GM18502 (cell line): ENCODE measurements at regions not wholly inside any gene's neighbourhood (a gene's known extent, or its start where the extent isn't known, plus 50 kb on each side); places are given as distances from the start of the nearest gene placed in this dataset.
"Not testable (repeated sequence)": the region's sequence is repeated elsewhere in the genome, so short reads cannot be mapped to it uniquely, and the experiment has no call there.

Experiments
- ATAC-seq: cut with Tn5 transposase; IDR thresholded peaks from one replicate; pipeline ENCODE4 v1.9.1; 2021; ENCODE audit warnings: mild to moderate bottlenecking; ENCODE audit not compliant: unreplicated experiment, poor library complexity

- ATAC-seq, result no peak
These were observed 760.3 kb upstream of the CCDC179 start for GRCh38 chr11:23620617-23621016.

DNA sequence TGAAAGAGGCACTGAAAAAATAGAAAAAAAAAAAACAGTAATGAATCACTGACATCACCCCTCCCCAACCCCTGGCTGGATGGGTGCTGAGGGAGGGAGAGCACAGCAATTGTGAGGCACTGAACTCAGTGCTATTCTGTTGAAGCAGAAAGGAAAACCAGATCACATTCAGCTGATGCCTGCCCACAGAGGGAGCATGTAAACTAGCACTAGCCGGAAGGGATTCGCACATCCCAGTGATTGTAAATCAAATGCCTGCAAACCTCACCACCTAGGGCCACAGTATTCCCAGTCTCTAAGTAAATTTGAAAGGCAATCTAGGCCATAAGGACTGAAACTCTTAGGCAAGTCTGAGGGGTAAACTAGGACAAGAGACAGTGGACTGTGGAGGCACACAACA, 772.0 kb upstream of the CCDC179 start:
- ATAC-seq, result no peak

GRCh38 chr11:23644443-23644842, 784.2 kb upstream of the CCDC179 start:
- no peak for ATAC-seq

- not testable (repeated sequence) for ATAC-seq
These were observed 792.1 kb upstream of the CCDC179 start for GRCh38 chr11:23652336-23652735.

DNA sequence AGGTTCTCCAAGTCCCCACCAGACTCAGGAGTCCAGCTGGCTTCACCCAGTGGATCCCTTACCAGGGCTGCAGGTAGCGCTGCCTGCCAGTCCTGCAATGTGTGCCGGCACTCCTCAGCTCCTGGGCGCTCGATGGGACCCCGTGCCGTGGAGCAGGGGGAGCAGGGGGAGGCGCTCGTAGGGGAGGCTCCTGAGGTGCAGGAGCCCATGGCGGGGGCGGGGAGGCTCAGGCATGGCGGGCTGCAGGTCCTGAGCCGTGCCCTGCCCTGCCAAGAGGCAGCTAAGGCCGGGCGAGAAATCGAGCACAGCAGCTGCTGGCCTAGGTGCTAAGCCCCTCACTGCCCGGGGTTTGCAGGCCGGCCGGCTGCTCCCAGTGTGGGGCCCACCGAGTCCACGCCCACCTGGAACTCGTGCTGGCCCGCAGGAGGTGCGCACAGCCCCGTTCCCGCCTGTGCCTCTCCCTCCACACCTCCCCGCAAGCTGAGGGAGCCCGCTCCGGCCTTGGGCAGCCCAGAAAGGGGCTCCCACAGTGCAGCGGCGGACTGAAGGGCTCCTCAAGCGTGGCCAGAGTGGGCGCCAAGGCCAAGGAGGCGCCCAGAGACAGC, 792.9 kb upstream of the CCDC179 start:
- ATAC-seq, result no peak

DNA sequence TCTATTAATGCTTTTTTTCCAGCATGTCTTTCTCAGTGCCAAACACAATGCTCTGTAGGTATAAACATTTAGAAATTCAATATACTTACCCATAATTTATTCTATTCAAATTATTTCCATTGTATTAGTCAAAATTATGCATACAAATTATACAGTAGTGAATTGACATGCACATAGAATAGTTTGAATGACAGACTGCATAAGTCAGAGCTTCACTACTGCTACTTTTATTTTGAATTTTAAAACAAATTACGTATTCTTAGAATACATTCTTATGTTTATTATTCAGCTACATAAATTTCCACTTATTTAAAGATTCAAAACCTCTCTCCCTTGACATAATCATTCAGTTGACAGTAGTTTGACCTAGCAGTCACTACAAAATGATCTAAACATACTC, 808.0 kb upstream of the CCDC179 start:
- ATAC-seq, result no peak

DNA sequence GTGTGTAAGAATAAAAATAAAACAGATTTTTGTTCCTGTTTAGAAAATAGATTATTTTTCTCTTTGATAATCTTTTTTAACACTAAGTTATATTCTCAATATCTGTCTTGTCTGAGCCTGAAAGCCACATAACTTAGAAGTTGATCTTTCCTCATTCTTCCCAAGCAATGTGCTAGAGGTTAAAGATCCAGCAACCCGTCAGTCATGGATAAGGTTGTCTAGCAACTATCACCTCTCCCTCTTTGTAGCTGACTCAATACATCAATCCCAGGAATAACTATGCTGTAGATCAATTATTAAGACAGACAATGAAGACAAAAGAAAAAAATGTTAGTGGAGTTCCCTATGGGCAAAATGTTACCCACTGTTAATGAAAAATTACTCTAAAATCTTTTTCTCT, 813.1 kb upstream of the CCDC179 start:
- ATAC-seq, result no peak

DNA sequence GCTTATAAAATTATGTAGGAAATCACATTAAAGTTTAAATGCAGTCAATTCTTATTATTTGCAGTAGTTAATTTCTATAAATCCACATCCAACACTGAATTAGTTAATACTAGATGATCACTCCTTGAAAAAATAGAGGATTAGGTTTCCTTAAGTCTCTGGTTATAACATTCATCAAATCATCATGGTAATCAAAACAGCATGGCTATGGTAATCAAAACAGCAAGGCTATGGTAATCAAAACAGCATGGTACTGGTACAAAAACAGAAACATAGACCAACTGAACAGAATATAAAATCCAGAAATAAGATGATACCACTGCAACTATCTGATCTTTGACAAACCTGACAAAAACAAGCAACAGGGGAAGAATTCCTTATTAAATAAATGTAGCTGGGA, 814.6 kb upstream of the CCDC179 start:
- ATAC-seq, result no peak

DNA sequence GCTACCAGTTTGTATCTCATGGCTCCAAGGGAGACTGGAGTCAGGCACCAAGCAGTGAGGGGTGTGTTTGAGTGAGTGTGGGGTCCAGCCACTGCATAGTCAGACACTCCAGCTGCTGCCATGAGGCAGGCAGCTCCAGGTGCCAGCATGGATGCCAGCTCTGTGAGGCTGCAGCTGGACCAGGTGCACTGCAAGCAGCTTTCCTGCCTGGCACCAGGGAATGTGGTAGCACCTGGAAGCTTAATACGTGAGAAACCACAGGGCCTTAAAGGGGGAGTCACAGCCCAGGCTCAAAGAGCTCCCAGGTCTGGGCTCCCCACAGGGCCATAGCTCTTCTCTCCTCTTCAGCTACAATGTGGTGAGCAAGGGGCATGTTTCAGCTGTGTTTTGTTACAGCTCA, 817.8 kb upstream of the LUZP2 start:
- ATAC-seq, result no peak

- no peak for ATAC-seq
These were observed 816.9 kb upstream of the LUZP2 start for GRCh38 chr11:23679981-23680380.

DNA sequence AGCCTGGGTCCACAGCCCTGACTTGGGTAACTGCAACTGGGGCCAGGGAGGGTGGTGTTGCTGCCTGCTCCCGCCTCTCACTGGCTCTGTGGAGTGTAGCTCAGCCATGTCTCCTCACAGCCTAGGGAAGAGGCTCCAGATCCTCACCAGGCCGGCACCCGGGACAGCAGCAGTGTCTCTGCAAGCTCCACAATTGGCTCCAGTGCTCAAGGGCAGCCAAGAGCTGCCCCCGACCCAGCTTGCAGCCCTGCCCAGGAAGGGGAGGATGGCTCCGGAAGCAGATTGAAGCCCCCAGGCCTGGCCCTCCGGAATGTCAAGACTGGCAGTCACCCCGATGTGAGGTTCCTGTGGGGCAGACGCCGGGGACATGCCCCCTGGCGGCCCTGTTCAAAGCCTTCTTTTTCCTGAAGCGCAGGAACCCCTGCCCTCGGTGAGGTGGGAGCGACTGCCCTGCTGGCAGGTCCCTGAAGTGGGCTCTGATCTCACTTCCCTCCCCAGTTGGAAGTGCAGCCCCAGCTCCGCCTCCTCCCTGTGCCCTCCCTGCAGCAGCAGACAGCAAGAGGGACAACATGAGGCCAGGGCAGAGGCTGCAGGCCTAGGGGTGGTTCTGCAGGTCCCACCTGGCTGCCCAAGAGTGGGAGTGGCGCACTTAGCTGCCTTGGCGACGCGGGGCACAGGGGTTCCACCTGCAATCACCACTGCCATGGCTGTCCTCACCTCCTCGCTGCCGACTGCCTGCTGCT, 816.2 kb upstream of the LUZP2 start:
- no peak for ATAC-seq

- ATAC-seq, result no peak
These were observed 812.2 kb upstream of the LUZP2 start for GRCh38 chr11:23684701-23685100.

DNA sequence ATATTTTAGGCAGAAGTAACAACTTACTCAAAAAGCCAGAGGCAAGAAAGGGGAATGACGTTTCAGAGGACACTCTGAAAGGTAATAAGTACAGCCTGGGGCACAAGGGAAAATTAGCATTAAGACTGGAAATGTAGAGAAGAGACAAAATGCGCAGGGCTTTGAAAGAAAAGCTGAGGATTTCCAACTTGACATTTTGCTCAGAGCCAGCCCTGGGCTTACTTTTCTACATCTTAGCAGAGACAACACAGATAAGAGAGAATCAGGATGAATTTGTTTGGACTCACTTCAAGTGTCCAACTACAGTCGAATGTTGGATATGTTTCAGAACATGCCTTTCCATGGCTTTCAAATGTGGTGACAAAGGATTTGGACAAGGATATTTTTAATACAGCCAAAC, 808.9 kb upstream of the LUZP2 start:
- no peak for ATAC-seq

- no peak for ATAC-seq
These were observed 808.4 kb upstream of the LUZP2 start for GRCh38 chr11:23688411-23688810.

- no peak for ATAC-seq
These were observed 808.0 kb upstream of the LUZP2 start for GRCh38 chr11:23688835-23689234.

GRCh38 chr11:23696688-23697415, 800.0 kb upstream of the LUZP2 start:
- no peak for ATAC-seq

- no peak for ATAC-seq
These were observed 792.7 kb upstream of the LUZP2 start for GRCh38 chr11:23704183-23704582.

DNA sequence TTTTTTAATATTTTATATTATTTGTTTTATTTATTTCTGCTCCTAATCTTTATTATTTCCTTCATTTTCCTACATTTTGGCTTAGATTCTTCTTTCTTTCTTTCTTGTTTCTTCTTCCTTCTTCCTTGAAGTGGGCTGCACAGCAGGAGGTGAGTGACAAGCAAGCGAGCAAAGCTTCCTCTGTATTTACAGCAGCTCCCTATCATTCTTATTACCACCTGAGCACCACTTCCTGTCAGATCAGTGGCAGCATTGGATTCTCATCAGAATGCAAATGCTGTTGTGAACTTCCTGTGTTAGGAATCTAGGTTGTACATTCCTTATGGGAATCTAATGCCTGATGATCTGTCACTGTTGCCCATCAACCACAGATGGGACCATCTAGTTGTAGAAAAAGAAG, 784.9 kb upstream of the LUZP2 start:
- ATAC-seq, result no peak

GRCh38 chr11:23719016-23719415, 777.8 kb upstream of the LUZP2 start:
- no peak for ATAC-seq

- ATAC-seq, result no peak
These were observed 773.0 kb upstream of the LUZP2 start for GRCh38 chr11:23723861-23724260.

DNA sequence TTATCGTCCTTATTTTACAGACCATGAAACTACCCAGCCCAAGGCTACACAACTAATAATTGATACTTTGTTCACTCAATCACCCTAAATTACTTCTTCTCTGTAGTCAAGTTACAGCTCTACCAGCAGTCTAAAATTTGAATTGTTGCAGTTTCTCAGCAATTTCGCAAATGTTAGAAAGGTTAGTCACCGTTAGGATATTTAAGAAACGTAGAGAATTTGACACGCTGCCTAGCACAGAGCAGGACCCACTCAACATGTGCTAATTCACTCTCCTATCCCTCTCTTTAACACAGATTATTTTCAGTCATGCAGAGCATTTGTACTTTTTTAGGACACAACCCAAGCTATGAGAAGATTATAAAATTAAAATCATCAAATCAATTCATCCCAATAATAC, 771.1 kb upstream of the LUZP2 start:
- no peak for ATAC-seq

DNA sequence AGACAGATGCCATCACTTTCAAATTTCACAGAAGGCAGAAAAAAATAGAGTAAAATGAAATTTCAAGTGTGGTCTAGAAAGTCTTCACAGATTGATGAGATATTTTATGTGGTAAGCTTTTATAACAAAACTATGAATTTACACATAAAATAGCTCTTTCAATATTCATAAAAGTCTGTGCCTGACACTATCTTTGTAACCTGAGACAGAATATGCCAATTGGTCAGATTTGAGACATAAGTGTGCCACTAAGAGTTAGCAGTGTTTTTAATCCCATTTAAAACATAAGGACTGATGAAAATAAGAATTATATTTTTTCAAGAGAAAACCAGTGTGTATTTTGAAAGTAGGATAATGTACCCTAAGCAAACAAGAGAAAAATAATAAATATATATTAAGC, 769.5 kb upstream of the LUZP2 start:
- ATAC-seq, result no peak
